ENCODE measurements at regions not wholly inside any gene's neighbourhood (a gene's known extent, or its start where the extent isn't known, plus 50 kb on each side); places are given as distances from the start of the nearest gene placed in this dataset.
A peak's percentile ranks its signal among the peaks of the same experiment; 100 is the strongest.

DNA sequence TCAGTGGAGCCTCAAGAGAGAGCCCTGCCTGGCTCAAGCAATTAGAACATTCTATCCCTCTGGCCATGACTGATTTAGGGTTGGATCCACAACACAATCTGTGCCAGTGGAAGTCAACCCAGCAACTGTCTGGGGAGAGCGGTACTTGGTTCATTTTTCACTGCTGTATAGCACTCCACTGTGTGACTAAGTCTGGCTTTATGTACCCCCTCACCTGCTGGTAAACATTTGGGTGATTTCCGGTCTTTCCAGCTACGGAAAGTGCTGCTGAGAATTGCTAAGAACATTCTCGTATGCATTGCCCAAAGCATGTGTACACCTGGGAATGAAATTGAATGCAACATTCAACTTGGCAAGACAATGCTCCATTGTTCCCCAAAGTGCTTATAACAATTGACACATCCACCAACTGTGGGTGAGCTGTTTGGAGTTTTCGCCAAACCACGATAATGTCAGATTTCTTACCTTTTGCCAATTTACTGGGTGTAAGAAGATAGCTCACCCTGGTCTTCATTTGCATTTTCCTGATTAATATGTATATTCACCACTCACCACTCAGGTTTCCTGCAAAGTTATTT is 63.5 kb upstream of the MED9 start:
- FAIRE-seq (no peak), DNase-seq (ENCODE audit: extremely low read depth in 1 of 4, low spot score in 3 of 4) (no peak), ATAC-seq (no peak)
- Histone ChIP-seq H4K20me1 (replicated peaks; ENCODE audit: control insufficient read depth, insufficient read depth, low read length) (no peaks in the 10 kb centered on the region), H3K9me3 (replicated peaks; ENCODE audit: control insufficient read depth, insufficient read depth, low read depth, low read length) (no peaks in the 10 kb centered on the region), H3K4me3 (no peak overlapping the region), H3K36me3 (ENCODE audit: control insufficient read depth, insufficient read depth, low read length) (no peaks in the 10 kb centered on the region), H3K9ac (ENCODE audit: insufficient read depth in 1 of 2, low read depth in 2 of 2, low read length in 2 of 2) (no peak overlapping the region), H3K4me2 (ENCODE audit: insufficient read depth, low read length) (no peak overlapping the region), H3K79me2 (ENCODE audit: control insufficient read depth, insufficient read depth, low read length) (no peaks in the 10 kb centered on the region), H3K9me1 (ENCODE audit: control insufficient read depth, insufficient read depth, low read length) (no peaks in the 10 kb centered on the region), H2AFZ (ENCODE audit: low read depth, low read length) (no peak overlapping the region; the same call in 1 of the 2 replicates), H3K27me3 (ENCODE audit: control insufficient read depth in 2 of 2, insufficient read depth in 2 of 2, low read length in 2 of 2) (peaks cover 0 to 19% of the 10 kb centered on the region in 2 experiments; a peak in 2 of 5 replicates), H3K4me1 (replicated peaks in 1 of 2; ENCODE audit: control insufficient read depth in 2 of 2, insufficient read depth in 2 of 2, low read length in 2 of 2) (peaks cover 9 to 27% of the 10 kb centered on the region in 2 experiments; a peak in 3 of 5 replicates), H3K27ac (ENCODE audit: extremely low read depth, low read depth, low read length) (no peak overlapping the region)
- ChIA-PET CTCF (ENCODE audit: low intra/inter-chr PET ratio) (no interaction called here), POLR2A (no interaction called here)
- in situ Hi-C loops (cut with MboI) (no loop called here), intact Hi-C loops (cut with micrococcal nuclease) (no loop called here)
- TF ChIP-seq RBM25 (IDR thresholded peaks at IDR 0.05; ENCODE audit: low read depth, low read length, severe bottlenecking) (peak; percentile 3), TCF7 (IDR thresholded peaks at IDR 0.05; ENCODE audit: borderline replicate concordance) (no peak), ZNF146 (CRISPR knock-in tag; IDR thresholded peaks at IDR 0.05; ENCODE audit: unreplicated experiment) (peak; percentile 90)
- WGBS (ENCODE audit: insufficient coverage, low coverage, missing lambda C conversion rate) = 22% methylated on average over 6 of the region's 6 CpGs
- no TSS peak for BruUV-seq (replicated peaks)

- ATAC-seq (no peak), FAIRE-seq (no peak), DNase-seq (ENCODE audit: extremely low read depth in 1 of 4, low spot score in 3 of 4) (no peak)
- WGBS (ENCODE audit: insufficient coverage, low coverage, missing lambda C conversion rate) = 30% methylated on average over 7 of the region's 7 CpGs
- H3K9me1 ChIP-seq (ENCODE audit: control insufficient read depth, insufficient read depth, low read length) = no peaks in the 10 kb centered on the region
- in situ Hi-C loops (cut with MboI) = no loop called here
- H3K79me2 ChIP-seq (ENCODE audit: control insufficient read depth, insufficient read depth, low read length) = no peaks in the 10 kb centered on the region
- no TSS peak for BruUV-seq (replicated peaks)
- H3K9me3 ChIP-seq (replicated peaks; ENCODE audit: control insufficient read depth, insufficient read depth, low read depth, low read length) = no peaks in the 10 kb centered on the region
- POLR2A ChIA-PET = no interaction called here
- H3K9ac ChIP-seq (ENCODE audit: insufficient read depth in 1 of 2, low read depth in 2 of 2, low read length in 2 of 2) = no peak overlapping the region
- H3K4me1 ChIP-seq (replicated peaks in 1 of 2; ENCODE audit: control insufficient read depth in 2 of 2, insufficient read depth in 2 of 2, low read length in 2 of 2) = peaks cover 13 to 30% of the 10 kb centered on the region in 2 experiments; a peak in 4 of 5 replicates
- H2AFZ ChIP-seq (ENCODE audit: low read depth, low read length) = peak overlapping the region; percentile 43; the same call in 1 of the 2 replicates
- no peak overlapping the region for H3K4me3 ChIP-seq
- intact Hi-C loops (cut with micrococcal nuclease) = no loop called here
- CTCF ChIA-PET (ENCODE audit: low intra/inter-chr PET ratio) = no interaction called here
- H3K4me2 ChIP-seq (ENCODE audit: insufficient read depth, low read length) = no peak overlapping the region; the same call in 1 of the 2 replicates
- no peaks in the 10 kb centered on the region for H3K36me3 ChIP-seq (ENCODE audit: control insufficient read depth, insufficient read depth, low read length)
- H4K20me1 ChIP-seq (replicated peaks; ENCODE audit: control insufficient read depth, insufficient read depth, low read length) = no peaks in the 10 kb centered on the region
- H3K27me3 ChIP-seq (ENCODE audit: control insufficient read depth in 2 of 2, insufficient read depth in 2 of 2, low read length in 2 of 2) = peaks cover 0 to 19% of the 10 kb centered on the region in 2 experiments; a peak in 2 of 5 replicates
- TF ChIP-seq BHLHE40 (IDR thresholded peaks at IDR 0.05; ENCODE audit: low read length) (no peak), PTRF (tag; IDR thresholded peaks at IDR 0.05) (no peak), ZFP36 (IDR thresholded peaks at IDR 0.05; ENCODE audit: low read depth, low read length, partially characterized antibody) (peak; percentile 83)
- H3K27ac ChIP-seq (ENCODE audit: extremely low read depth, low read depth, low read length) = no peak overlapping the region
Observed at GRCh38 chr17:17413821-17414220, 63.0 kb upstream of the MED9 start.
